ENCODE measurements at regions not wholly inside any gene's neighbourhood (a gene's known extent, or its start where the extent isn't known, plus 50 kb on each side); places are given as distances from the start of the nearest gene placed in this dataset.

GRCh38 chr4:174586651-174587050 is 64.4 kb upstream of the HPGD start:
- DNase-seq (no peak), ATAC-seq (ENCODE audit: insufficient read depth, low FRiP score) (no peak)
- 94 to 96% methylated on average over 21 of the region's 21 CpGs for WGBS, 2 donors
- Histone ChIP-seq H3K9ac (ENCODE audit: insufficient read depth in 1 of 2, low read length in 2 of 2) (no peak overlapping the region), H3K27ac (ENCODE audit: low read depth in 1 of 2, low read length in 1 of 2) (no peak overlapping the region), H3K9me3 (ENCODE audit: control insufficient read depth in 4 of 4, insufficient read depth in 3 of 4, low read length in 3 of 4) (no peaks in the 10 kb centered on the region), H3K4me1 (ENCODE audit: control insufficient read depth in 5 of 5, insufficient read depth in 5 of 5, low read length in 5 of 5) (no peaks in the 10 kb centered on the region), H3K27me3 (ENCODE audit: control insufficient read depth in 3 of 3, insufficient read depth in 3 of 3, low read length in 2 of 3) (no peaks in the 10 kb centered on the region), H3K36me3 (ENCODE audit: control insufficient read depth in 4 of 4, insufficient read depth in 4 of 4, low read length in 4 of 4) (no peaks in the 10 kb centered on the region), H3K4me3 (no peak overlapping the region)
- TF ChIP-seq CTCF (IDR thresholded peaks at IDR 0.05; ENCODE audit: control extremely low read depth, extremely low read depth), result no peak

- WGBS, 2 donors, result 88 to 89% methylated on average over 3 of the region's 3 CpGs
Measured at GRCh38 chr4:174583056-174583455, 60.8 kb upstream of the HPGD start.

GRCh38 chr4:174582463-174582862 is 60.2 kb upstream of the HPGD start:
- TF ChIP-seq CTCF (IDR thresholded peaks at IDR 0.05; ENCODE audit: control extremely low read depth, extremely low read depth), result no peak
- H3K9ac ChIP-seq (ENCODE audit: insufficient read depth in 1 of 2, low read length in 2 of 2), result no peak overlapping the region
- no peaks in the 10 kb centered on the region for H3K27me3 ChIP-seq (ENCODE audit: control insufficient read depth in 3 of 3, insufficient read depth in 3 of 3, low read length in 2 of 3)
- WGBS, 2 donors, result 69 to 74% methylated on average over 5 of the region's 5 CpGs
- H3K27ac ChIP-seq (ENCODE audit: low read depth in 1 of 2, low read length in 1 of 2), result no peak overlapping the region
- no peaks in the 10 kb centered on the region for H3K9me3 ChIP-seq (ENCODE audit: control insufficient read depth in 4 of 4, insufficient read depth in 3 of 4, low read length in 3 of 4)
- no peak overlapping the region for H3K4me3 ChIP-seq
- DNase-seq (no peak), ATAC-seq (ENCODE audit: insufficient read depth, low FRiP score) (no peak)
- H3K36me3 ChIP-seq (ENCODE audit: control insufficient read depth in 4 of 4, insufficient read depth in 4 of 4, low read length in 4 of 4), result no peaks in the 10 kb centered on the region
- no peaks in the 10 kb centered on the region for H3K4me1 ChIP-seq (ENCODE audit: control insufficient read depth in 5 of 5, insufficient read depth in 5 of 5, low read length in 5 of 5)

More at GRCh38 chr4:174583056-174583455, 60.8 kb upstream of the HPGD start:
- Histone ChIP-seq H3K27ac (ENCODE audit: low read depth in 1 of 2, low read length in 1 of 2) (no peak overlapping the region), H3K4me3 (no peak overlapping the region), H3K36me3 (ENCODE audit: control insufficient read depth in 4 of 4, insufficient read depth in 4 of 4, low read length in 4 of 4) (no peaks in the 10 kb centered on the region), H3K27me3 (ENCODE audit: control insufficient read depth in 3 of 3, insufficient read depth in 3 of 3, low read length in 2 of 3) (no peaks in the 10 kb centered on the region), H3K9me3 (ENCODE audit: control insufficient read depth in 4 of 4, insufficient read depth in 3 of 4, low read length in 3 of 4) (no peaks in the 10 kb centered on the region), H3K4me1 (ENCODE audit: control insufficient read depth in 5 of 5, insufficient read depth in 5 of 5, low read length in 5 of 5) (no peaks in the 10 kb centered on the region), H3K9ac (ENCODE audit: insufficient read depth in 1 of 2, low read length in 2 of 2) (no peak overlapping the region)
- no peak for TF ChIP-seq CTCF (IDR thresholded peaks at IDR 0.05; ENCODE audit: control extremely low read depth, extremely low read depth)
- no peak for DNase-seq
- ATAC-seq (ENCODE audit: insufficient read depth, low FRiP score), result no peak

GRCh38 chr4:174581901-174582300 is 59.6 kb upstream of the HPGD start:
- Histone ChIP-seq H3K9me3 (ENCODE audit: control insufficient read depth in 4 of 4, insufficient read depth in 3 of 4, low read length in 3 of 4) (no peaks in the 10 kb centered on the region), H3K4me1 (ENCODE audit: control insufficient read depth in 5 of 5, insufficient read depth in 5 of 5, low read length in 5 of 5) (no peaks in the 10 kb centered on the region), H3K36me3 (ENCODE audit: control insufficient read depth in 4 of 4, insufficient read depth in 4 of 4, low read length in 4 of 4) (no peaks in the 10 kb centered on the region), H3K4me3 (no peak overlapping the region), H3K9ac (ENCODE audit: insufficient read depth in 1 of 2, low read length in 2 of 2) (no peak overlapping the region), H3K27ac (ENCODE audit: low read depth in 1 of 2, low read length in 1 of 2) (no peak overlapping the region), H3K27me3 (ENCODE audit: control insufficient read depth in 3 of 3, insufficient read depth in 3 of 3, low read length in 2 of 3) (no peaks in the 10 kb centered on the region)
- ATAC-seq (ENCODE audit: insufficient read depth, low FRiP score) (no peak), DNase-seq (peak in 1 of 3 donors; percentile 25)
- 24 to 58% methylated on average over 1 of the region's 1 CpG for WGBS, 2 donors
- no peak for TF ChIP-seq CTCF (IDR thresholded peaks at IDR 0.05; ENCODE audit: control extremely low read depth, extremely low read depth)
